Esophagus muscularis mucosa (tissue), 3 donors: ENCODE measurements at regions not wholly inside any gene's neighbourhood (a gene's known extent, or its start where the extent isn't known, plus 50 kb on each side); places are given as distances from the start of the nearest gene placed in this dataset.

ENCODE experiments used
- CTCF ChIP-seq, 3 experiments: fragments of 200-600 bp in 2 of 3; fragments of 450-650 bp in 1 of 3; sonication (generic) in 2 of 3; IDR thresholded peaks; one replicate each; pipeline ENCODE4 v1.5.1; 2017 to 2019; ENCODE audit warnings: antibody characterized with exemption in 3 of 3, mild to moderate bottlenecking in 2 of 3, moderate library complexity in 1 of 3
- POLR2A ChIP-seq: fragments of 450-650 bp; IDR thresholded peaks from one replicate; pipeline ENCODE4 v1.6.1; 2017; ENCODE audit warnings: antibody characterized with exemption, moderate library complexity, mild to moderate bottlenecking, low read depth

GRCh38 chr12:116687888-116688287 is 50.0 kb downstream of the SPRING1 start:
- TF ChIP-seq CTCF (IDR thresholded peaks at IDR 0.05) (peak in 2 of 3 experiments; percentile 28 to 46), POLR2A (no peak)
